K562 (cell line): ENCODE measurements at regions not wholly inside any gene's neighbourhood (a gene's known extent, or its start where the extent isn't known, plus 50 kb on each side); places are given as distances from the start of the nearest gene placed in this dataset.

Source experiments
- ESRRA ChIP-seq: fragments of 450-650 bp; IDR thresholded peaks from 2 replicates; pipeline ENCODE4 v1.6.1; 2014; ENCODE audit warnings: low read depth, mild to moderate bottlenecking, moderate library complexity, borderline replicate concordance
- GTF2A2 ChIP-seq: IDR thresholded peaks from 2 replicates; pipeline ENCODE4 v1.6.1; 2016; ENCODE audit warnings: mild to moderate bottlenecking, missing genetic modification characterization, missing compliant biosample characterization
- PTTG1 ChIP-seq: fragments of 450-650 bp; IDR thresholded peaks from 2 replicates; pipeline ENCODE4 v1.6.1; 2016; ENCODE audit warnings: low read depth, mild to moderate bottlenecking, missing genetic modification characterization, missing compliant biosample characterization
- XRCC3 ChIP-seq: fragments of 450-650 bp; IDR thresholded peaks from 2 replicates; pipeline ENCODE4 v1.6.1; 2017; ENCODE audit warnings: mild to moderate bottlenecking, moderate library complexity
- ZNF644 ChIP-seq: fragments of 200-800 bp; sonication (Bioruptor generic); IDR thresholded peaks from 2 replicates; pipeline ENCODE4 v1.6.1; 2016; ENCODE audit warnings: low read depth, missing genetic modification characterization, missing compliant biosample characterization
- TF ChIP-seq, protein P1 (sequence below): fragments of 450-650 bp; formaldehyde crosslinking; IDR thresholded peaks from 2 replicates; pipeline ENCODE4 v1.4.0; 2022; ENCODE audit warnings: missing genetic modification characterization
- TF ChIP-seq, protein P2 (sequence below), 2 experiments: IDR thresholded peaks in 1 of 2; conservative IDR thresholded peaks in 1 of 2; 2 replicates each; pipeline ENCODE4 v1.6.1; 2016; ENCODE audit warnings: low read depth in 2 of 2, mild to moderate bottlenecking in 1 of 2, missing compliant biosample characterization in 1 of 2, missing genetic modification characterization in 1 of 2, moderate library complexity in 1 of 2
- TF ChIP-seq, protein P3 (sequence below): fragments of 200-400 bp; formaldehyde crosslinking; IDR thresholded peaks from 2 replicates; pipeline ENCODE4 v1.6.1; 2017; ENCODE audit warnings: mild to moderate bottlenecking, low read depth, low read length, moderate library complexity

DNA sequence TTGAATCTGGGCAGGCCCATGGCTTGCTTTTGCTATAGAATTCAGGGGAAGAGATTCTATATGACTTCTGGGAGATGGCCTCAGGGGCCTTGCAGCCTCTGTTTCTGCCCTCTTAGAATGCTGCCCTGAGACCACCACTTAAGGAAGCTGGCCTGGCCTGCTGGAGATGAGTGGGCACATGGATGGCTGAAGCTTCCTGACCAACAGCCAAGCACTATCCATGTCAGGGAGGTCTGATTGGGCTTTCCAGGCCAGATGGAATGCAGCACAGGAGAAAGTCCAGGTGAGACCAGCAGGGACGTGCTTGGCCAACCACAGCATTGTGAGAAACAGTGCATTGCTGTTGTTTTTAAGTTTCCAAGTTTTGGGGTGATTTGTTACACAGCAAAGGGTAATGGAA, 308.1 kb downstream of the PTPRU start (continued):
- TF ChIP-seq, protein P1, sequence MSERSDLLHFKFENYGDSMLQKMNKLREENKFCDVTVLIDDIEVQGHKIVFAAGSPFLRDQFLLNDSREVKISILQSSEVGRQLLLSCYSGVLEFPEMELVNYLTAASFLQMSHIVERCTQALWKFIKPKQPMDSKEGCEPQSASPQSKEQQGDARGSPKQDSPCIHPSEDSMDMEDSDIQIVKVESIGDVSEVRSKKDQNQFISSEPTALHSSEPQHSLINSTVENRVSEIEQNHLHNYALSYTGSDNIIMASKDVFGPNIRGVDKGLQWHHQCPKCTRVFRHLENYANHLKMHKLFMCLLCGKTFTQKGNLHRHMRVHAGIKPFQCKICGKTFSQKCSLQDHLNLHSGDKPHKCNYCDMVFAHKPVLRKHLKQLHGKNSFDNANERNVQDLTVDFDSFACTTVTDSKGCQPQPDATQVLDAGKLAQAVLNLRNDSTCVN (CRISPR knock-in tag): no peak
- TF ChIP-seq, protein P2, sequence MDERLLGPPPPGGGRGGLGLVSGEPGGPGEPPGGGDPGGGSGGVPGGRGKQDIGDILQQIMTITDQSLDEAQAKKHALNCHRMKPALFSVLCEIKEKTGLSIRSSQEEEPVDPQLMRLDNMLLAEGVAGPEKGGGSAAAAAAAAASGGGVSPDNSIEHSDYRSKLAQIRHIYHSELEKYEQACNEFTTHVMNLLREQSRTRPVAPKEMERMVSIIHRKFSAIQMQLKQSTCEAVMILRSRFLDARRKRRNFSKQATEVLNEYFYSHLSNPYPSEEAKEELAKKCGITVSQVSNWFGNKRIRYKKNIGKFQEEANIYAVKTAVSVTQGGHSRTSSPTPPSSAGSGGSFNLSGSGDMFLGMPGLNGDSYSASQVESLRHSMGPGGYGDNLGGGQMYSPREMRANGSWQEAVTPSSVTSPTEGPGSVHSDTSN (CRISPR knock-in tag; IDR thresholded peaks at IDR 0.05; ENCODE audit: low read depth): no peak
- TF ChIP-seq, protein P2 (tag; conservative IDR thresholded peaks at IDR 0.05; ENCODE audit: low read depth): no peak
- TF ChIP-seq ZNF644 (tag) (no peak), PTTG1 (tag) (no peak), XRCC3 (no peak), ESRRA (no peak), GTF2A2 (tag) (no peak)
- TF ChIP-seq, protein P3, sequence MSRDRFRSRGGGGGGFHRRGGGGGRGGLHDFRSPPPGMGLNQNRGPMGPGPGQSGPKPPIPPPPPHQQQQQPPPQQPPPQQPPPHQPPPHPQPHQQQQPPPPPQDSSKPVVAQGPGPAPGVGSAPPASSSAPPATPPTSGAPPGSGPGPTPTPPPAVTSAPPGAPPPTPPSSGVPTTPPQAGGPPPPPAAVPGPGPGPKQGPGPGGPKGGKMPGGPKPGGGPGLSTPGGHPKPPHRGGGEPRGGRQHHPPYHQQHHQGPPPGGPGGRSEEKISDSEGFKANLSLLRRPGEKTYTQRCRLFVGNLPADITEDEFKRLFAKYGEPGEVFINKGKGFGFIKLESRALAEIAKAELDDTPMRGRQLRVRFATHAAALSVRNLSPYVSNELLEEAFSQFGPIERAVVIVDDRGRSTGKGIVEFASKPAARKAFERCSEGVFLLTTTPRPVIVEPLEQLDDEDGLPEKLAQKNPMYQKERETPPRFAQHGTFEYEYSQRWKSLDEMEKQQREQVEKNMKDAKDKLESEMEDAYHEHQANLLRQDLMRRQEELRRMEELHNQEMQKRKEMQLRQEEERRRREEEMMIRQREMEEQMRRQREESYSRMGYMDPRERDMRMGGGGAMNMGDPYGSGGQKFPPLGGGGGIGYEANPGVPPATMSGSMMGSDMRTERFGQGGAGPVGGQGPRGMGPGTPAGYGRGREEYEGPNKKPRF: no peak
